Smooth muscle cell (in vitro differentiated cells): ENCODE measurements at regions not wholly inside any gene's neighbourhood (a gene's known extent, or its start where the extent isn't known, plus 50 kb on each side); places are given as distances from the start of the nearest gene placed in this dataset.

Experiments
- DNase-seq: peaks from one replicate; lab custom pipeline; 2025; ENCODE audit not compliant: unreplicated experiment; lab: John Stamatoyannopoulos, UW
- H2AFZ ChIP-seq: fragments of 200-600 bp; sonication (generic); 2 replicates; pipeline ENCODE4 v1.6.0; 2016; ENCODE audit warnings: antibody characterized with exemption, low read depth, mild to moderate bottlenecking
- H3F3A ChIP-seq: fragments of 200-600 bp; sonication (generic); 2 replicates; pipeline ENCODE4 v1.6.0; 2017; ENCODE audit warnings: antibody characterized with exemption, low read depth
- H3K27ac ChIP-seq: fragments of 200-600 bp; sonication (generic); 2 replicates; pipeline ENCODE4 v1.5.1; 2016; ENCODE audit warnings: low read depth, mild to moderate bottlenecking
- H3K27me3 ChIP-seq: fragments of 200-600 bp; sonication (generic); 2 replicates; pipeline ENCODE4 v1.6.1; 2016; ENCODE audit warnings: low read depth, mild to moderate bottlenecking
- H3K36me3 ChIP-seq: fragments of 200-600 bp; sonication (generic); 2 replicates; pipeline ENCODE4 v1.5.1; 2016; ENCODE audit warnings: low read depth
- H3K4me1 ChIP-seq: fragments of 200-600 bp; sonication (generic); 2 replicates; pipeline ENCODE4 v1.5.1; 2016; ENCODE audit warnings: low read depth
- H3K4me2 ChIP-seq: fragments of 200-600 bp; sonication (generic); 2 replicates; pipeline ENCODE4 v1.6.0; 2016; ENCODE audit warnings: mild to moderate bottlenecking
- H3K4me3 ChIP-seq: fragments of 200-600 bp; sonication (generic); 2 replicates; pipeline ENCODE4 v1.5.1; 2016; ENCODE audit warnings: mild to moderate bottlenecking
- H3K79me2 ChIP-seq: fragments of 200-600 bp; sonication (generic); 2 replicates; pipeline ENCODE4 v1.6.0; 2016; ENCODE audit warnings: low read depth, mild to moderate bottlenecking
- H3K9ac ChIP-seq: fragments of 200-600 bp; sonication (generic); 2 replicates; pipeline ENCODE4 v1.6.0; 2016; ENCODE audit warnings: low read depth
- H3K9me3 ChIP-seq: fragments of 200-600 bp; sonication (generic); replicated peaks from 2 replicates; pipeline ENCODE4 v1.5.1; 2016; ENCODE audit warnings: low read depth
- H4K20me1 ChIP-seq: fragments of 200-600 bp; sonication (generic); 2 replicates; pipeline ENCODE4 v1.6.0; 2016; ENCODE audit warnings: low read depth
- WGBS: methylation state at CpG from one replicate; pipeline ENCODE4 v1.1.7; 2016; ENCODE audit warnings: low lambda C conversion rate; 5-methylcytosine and 5-hydroxymethylcytosine counted together
- TF ChIP-seq, protein P1 (sequence below): fragments of 200-600 bp; sonication (generic); IDR thresholded peaks from 2 replicates; pipeline ENCODE4 v1.5.1; 2017; ENCODE audit warnings: borderline replicate concordance, mild to moderate bottlenecking, antibody characterized with exemption; ENCODE audit not compliant: insufficient read depth, poor library complexity, severe bottlenecking

DNA sequence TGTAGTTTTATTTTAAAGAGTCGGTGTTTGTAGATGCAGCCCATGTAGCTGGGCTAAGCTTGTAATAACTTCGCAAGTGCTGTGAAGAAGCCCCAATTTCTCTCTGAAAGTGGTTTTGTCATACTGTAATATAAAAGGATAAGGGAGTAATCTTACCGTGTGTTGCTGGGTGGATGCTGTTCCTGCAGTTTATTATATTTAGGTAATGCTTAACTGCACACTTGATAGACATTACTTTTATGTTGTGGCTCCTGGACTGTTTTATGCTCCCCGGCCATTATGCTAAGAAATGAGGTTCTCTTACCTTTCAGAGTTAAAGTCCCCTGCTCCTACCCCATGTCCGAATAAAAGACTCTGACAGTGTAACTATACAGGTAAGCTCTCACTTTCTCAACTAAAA is 789.4 kb downstream of the RPA4 start:
- Histone ChIP-seq H3K36me3 (no peaks in the 10 kb centered on the region), H3K4me1 (no peaks in the 10 kb centered on the region), H4K20me1 (no peaks in the 10 kb centered on the region), H3K4me2 (no peak overlapping the region), H3K9me3 (no peaks in the 10 kb centered on the region), H3K4me3 (no peak overlapping the region), H3K9ac (no peak overlapping the region), H3K27ac (no peak overlapping the region), H3K79me2 (no peaks in the 10 kb centered on the region), H2AFZ (no peak overlapping the region), H3K27me3 (no peaks in the 10 kb centered on the region), H3F3A (no peaks in the 10 kb centered on the region)
- TF ChIP-seq, protein P1, sequence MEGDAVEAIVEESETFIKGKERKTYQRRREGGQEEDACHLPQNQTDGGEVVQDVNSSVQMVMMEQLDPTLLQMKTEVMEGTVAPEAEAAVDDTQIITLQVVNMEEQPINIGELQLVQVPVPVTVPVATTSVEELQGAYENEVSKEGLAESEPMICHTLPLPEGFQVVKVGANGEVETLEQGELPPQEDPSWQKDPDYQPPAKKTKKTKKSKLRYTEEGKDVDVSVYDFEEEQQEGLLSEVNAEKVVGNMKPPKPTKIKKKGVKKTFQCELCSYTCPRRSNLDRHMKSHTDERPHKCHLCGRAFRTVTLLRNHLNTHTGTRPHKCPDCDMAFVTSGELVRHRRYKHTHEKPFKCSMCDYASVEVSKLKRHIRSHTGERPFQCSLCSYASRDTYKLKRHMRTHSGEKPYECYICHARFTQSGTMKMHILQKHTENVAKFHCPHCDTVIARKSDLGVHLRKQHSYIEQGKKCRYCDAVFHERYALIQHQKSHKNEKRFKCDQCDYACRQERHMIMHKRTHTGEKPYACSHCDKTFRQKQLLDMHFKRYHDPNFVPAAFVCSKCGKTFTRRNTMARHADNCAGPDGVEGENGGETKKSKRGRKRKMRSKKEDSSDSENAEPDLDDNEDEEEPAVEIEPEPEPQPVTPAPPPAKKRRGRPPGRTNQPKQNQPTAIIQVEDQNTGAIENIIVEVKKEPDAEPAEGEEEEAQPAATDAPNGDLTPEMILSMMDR = no peak
- no peak for DNase-seq
- 94% methylated on average over 5 of the region's 5 CpGs for WGBS

DNA sequence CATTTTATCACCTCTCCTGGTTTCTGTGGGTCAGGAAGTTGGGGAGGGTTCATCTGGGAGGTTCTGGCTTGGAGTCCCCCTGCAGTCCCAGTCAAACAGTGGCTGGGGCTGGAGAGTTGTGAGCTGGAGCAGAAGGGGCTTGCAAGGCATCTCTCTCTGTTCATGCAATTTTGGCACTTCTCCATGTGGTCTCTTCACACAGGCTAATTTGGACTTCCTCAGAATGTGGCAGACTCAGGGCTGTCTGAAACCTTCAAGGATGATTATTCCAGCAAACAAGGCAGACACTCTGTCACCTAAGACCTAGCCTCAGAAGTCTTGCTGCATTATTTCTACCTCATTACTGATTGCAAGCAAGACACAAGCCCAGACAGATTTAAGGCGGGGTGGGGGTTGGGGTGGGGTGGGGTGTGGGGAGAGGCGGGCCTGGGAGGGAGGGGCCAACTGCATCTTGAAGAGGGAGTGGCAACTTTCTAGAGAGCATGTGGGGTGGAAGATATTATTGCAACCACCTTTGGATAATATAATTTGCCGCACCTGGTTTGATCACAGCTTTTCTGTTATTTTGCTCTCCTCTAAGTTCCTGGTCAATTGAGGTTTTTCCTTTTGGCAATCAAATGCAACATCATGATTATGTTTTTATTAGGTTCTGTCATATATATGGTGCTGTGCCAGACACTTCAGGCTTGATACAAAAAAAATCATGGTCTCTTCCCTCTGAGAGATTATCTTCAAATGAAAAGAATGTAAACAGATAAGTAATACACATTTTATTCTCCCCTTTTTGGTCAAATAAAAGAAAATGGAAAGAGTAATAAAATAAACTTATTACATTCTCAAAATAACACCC is 799.5 kb downstream of the RPA4 start:
- WGBS = 75% methylated on average over 3 of the region's 3 CpGs
- Histone ChIP-seq H3K36me3 (no peaks in the 10 kb centered on the region), H3K9ac (no peak overlapping the region), H3K9me3 (no peaks in the 10 kb centered on the region), H3K27ac (no peak overlapping the region), H3K79me2 (no peaks in the 10 kb centered on the region), H4K20me1 (no peaks in the 10 kb centered on the region), H3K27me3 (no peaks in the 10 kb centered on the region), H3K4me2 (no peak overlapping the region), H2AFZ (peak overlapping the region; percentile 31), H3F3A (no peaks in the 10 kb centered on the region), H3K4me3 (no peak overlapping the region), H3K4me1 (peaks cover 10% of the 10 kb centered on the region)
- TF ChIP-seq, protein P1 = no peak
- no peak for DNase-seq

DNA sequence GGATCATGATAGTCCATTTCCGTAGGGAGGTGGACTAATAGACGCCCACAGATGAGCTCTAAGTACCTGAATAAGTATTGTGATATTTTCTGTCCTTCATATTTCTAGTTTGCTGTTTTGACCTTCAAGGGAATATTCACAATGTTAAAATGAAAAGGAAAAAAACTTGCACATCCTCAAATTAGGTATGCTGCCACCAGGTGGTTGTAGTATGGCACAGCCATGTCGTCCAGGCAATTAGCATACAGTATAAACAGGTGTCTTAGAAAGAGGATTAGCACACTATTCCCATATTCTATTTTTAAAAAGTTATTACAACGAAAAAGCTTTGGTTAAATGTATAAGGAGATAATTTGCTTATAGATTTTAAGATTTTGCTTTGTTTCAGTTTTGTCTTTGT is 802.0 kb downstream of the RPA4 start:
- WGBS = 52% methylated on average over 4 of the region's 4 CpGs
- Histone ChIP-seq H3K27ac (no peak overlapping the region), H3K4me1 (peaks cover 10% of the 10 kb centered on the region), H3K4me3 (no peak overlapping the region), H3K36me3 (no peaks in the 10 kb centered on the region), H4K20me1 (no peaks in the 10 kb centered on the region), H3K79me2 (no peaks in the 10 kb centered on the region), H3K27me3 (no peaks in the 10 kb centered on the region), H3K9ac (no peak overlapping the region), H3K4me2 (no peak overlapping the region), H2AFZ (no peak overlapping the region), H3F3A (no peaks in the 10 kb centered on the region), H3K9me3 (no peaks in the 10 kb centered on the region)
- DNase-seq = no peak
- TF ChIP-seq, protein P1 = peak; percentile 65
